Muscle of back (tissue), 3 donors: ENCODE measurements at regions not wholly inside any gene's neighbourhood (a gene's known extent, or its start where the extent isn't known, plus 50 kb on each side); places are given as distances from the start of the nearest gene placed in this dataset.
A peak's percentile ranks its signal among the peaks of the same experiment; 100 is the strongest.

Source experiments
- DNase-seq, 3 donors: peaks; one replicate each; pipeline versions ENCODE4 v3.0.0 to v3.0.0-alpha.2; 2013

- peak in 1 of 3 donors; percentile 41 for DNase-seq
Observed at GRCh38 chr18:45416168-45416567, 199.1 kb upstream of the SLC14A2 start.

DNA sequence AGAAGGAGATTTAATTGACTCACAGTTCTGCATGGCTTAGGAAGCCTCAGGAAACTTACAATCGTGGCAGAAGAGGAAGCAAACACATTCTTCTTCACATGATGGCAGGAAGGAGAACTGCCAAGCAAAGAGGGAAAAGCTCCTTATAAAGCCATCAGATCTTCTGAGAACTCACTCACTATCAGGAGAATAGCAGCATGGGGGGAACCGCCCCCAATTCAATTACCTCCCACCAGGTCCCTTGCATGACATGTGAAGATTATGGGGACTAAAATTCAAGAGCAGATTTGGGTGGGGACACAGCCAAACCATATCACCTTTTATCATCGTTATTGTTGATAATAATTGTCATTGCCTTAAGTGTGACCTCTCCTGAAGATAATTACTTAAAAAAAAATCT lies 197.9 kb upstream of the SLC14A2 start:
- no peak for DNase-seq

- no peak for DNase-seq
Observed at GRCh38 chr18:45423659-45424058, 191.6 kb upstream of the SLC14A2 start.

GRCh38 chr18:45430041-45430440 lies 185.2 kb upstream of the SLC14A2 start:
- DNase-seq, result peak in 2 of 3 donors; percentile 32 to 69

DNA sequence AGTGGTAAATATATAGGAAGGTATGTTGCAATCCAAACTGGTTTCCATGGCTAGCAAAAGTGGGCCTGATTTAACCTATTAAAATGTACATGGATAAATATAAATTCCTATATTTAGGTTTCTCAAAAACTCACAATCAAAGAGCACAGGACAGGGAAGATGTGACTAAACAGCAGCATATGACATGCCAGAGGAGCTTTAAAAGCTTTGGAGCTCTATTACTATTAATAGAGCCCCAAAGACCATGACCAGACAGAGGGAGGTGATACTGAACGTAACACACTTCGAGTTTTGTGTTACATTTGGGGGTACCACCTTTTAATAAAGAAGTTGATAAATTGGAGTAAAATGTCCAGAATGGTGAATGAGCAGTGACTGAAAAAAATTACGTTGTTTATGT lies 179.5 kb upstream of the SLC14A2 start:
- no peak for DNase-seq

DNA sequence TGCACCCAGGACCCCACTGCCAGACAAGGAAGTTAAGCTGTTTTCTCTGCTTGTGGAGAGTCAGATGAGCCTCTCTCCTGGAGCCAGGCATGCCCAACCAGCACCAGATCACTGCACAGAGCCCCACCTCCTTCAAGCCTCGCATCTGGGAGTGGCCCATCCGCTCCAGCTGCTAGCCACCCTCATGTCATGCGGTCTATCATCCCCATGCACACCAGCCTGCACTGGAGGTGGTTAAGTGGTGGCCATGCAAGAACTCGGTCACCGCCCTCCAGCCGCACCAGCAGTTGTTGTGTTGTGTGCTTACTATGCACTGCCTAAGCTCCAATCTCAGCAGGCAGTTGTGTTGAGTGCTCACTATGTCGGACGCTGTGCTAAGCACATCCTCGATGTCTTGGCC lies 177.9 kb upstream of the SLC14A2 start:
- DNase-seq, result no peak

DNA sequence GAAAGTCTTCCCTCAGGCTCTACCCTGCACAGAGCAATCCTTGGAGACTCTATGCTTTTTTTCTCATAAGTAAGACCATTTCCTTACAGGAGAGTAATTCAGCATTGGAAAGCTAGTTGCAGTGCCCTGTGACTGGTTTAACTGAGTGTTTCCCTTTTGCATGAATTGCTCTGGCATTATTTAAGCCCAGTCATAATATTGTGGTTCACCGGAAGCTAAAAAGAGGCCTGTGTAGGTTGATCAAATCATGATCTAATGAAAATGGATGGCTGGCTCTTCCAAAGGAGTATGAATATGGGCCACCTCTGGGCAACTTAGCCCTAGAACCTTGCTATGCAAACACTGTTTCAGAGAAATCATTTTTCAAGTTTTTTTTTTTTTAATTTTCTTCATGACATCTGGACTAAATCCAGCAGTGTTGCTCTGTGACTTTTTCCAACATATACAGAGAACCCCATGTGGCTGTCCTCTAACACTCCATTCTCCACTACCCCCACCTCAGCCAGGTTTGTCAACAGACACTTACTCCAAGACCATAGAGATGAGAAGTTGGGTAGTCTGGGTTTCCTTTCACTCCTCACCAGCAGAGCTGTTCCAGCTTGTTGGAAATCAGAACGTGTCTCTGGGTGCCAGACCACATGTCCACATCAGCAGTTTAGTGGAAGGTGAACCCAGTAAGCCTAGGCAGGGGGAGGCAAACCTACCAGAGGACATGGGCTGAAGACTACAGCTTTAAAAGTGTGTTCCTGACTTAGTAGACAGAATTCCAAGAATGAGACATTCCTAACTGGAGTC lies 175.2 kb upstream of the SLC14A2 start:
- DNase-seq, result no peak

DNA sequence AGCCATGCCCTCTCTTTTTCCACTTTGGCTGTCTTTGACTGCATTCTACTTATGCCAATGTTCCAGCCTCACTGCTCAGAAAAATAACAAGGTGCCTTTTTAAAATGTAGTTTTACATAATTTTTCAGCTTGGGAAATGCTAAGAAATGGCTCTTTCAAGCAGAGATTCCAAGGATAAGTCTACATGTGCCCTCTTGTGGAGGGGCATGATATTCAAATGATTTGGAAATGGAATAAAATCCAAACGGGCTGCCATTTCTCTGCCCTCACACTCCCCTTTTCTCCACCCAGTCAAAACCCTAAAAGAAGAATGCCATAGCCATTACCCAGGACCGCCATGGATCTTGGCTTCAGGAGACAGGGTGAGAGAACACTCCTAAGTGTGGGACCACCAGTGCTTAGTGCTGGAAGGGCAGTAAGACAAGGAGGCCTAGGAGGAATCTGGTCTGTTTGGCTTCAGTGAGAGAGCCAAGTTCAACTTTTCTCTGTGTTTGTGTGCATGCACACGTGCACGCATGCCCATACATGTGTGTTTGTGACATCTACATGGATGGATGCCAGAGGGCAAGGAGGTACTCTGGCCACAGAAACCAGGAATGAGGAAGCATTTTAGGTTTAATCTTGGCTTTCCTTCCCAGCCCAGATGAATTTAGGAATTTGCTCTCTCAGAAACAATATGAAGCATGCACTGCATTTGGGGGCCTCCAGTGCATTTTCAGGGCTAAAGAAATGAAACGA lies 174.0 kb upstream of the SLC14A2 start:
- DNase-seq, result no peak

DNA sequence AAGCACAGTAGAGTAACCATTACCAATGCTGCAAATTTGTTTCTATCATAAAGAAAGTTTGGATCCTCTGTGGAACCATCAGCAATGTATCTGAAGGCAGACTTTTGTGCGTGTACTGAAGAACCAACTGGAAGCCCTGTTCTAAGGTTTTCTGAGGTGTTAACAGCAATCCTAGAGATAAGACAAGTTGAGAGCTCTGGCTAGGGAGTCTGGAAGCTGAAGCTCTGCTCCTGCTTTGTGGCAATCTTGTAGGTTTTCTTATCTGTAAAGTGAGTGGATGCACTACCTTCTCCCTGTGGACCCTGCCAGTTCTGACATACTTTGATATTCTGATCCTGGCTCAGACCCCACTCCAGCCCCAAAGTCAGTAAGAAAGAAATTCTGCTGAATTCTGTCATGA lies 171.2 kb upstream of the SLC14A2 start:
- no peak for DNase-seq

- no peak for DNase-seq
Observed at GRCh38 chr18:45447355-45448265, 167.7 kb upstream of the SLC14A2 start.

- no peak for DNase-seq
Observed at GRCh38 chr18:45448871-45449270, 166.4 kb upstream of the SLC14A2 start.

DNA sequence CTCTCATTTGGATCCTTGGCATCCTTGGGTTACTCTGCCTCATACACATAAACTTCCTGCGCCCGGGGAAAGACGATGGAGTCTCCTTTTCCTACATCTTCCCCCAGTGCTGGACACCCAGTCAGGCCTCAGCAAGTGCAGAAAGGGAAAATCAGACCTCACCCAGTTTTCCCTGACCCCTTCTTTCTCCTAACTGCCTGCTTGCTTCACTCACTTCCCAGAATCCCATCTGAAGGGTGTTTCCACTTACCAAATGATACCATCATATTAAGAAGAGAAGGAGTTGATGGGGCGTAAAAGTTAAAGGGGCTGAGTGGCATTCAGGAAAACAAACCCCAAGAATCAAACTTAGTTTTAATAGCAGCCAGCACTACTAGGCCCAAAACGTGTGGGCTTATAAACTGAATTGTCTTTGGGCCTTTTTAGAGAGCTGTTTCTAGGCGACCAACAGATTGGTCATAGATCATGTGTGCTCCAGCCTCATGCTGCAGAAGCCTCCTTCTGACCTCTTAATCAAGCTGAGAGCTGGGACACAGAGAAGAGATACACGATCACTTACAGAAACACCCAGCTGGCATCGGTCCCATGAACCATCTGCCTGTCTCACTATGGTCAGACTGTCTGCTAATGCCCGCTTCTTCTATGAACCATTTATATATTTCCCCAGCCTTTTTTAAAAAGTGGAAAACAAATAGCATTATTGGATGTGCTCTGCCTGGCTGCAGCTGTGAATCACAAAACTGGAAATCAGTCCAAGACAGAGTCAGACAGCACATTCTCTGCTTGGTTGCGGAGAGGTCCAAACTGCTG lies 165.7 kb upstream of the SLC14A2 start:
- peak; percentile 72 to 91 (median 79) for DNase-seq

DNA sequence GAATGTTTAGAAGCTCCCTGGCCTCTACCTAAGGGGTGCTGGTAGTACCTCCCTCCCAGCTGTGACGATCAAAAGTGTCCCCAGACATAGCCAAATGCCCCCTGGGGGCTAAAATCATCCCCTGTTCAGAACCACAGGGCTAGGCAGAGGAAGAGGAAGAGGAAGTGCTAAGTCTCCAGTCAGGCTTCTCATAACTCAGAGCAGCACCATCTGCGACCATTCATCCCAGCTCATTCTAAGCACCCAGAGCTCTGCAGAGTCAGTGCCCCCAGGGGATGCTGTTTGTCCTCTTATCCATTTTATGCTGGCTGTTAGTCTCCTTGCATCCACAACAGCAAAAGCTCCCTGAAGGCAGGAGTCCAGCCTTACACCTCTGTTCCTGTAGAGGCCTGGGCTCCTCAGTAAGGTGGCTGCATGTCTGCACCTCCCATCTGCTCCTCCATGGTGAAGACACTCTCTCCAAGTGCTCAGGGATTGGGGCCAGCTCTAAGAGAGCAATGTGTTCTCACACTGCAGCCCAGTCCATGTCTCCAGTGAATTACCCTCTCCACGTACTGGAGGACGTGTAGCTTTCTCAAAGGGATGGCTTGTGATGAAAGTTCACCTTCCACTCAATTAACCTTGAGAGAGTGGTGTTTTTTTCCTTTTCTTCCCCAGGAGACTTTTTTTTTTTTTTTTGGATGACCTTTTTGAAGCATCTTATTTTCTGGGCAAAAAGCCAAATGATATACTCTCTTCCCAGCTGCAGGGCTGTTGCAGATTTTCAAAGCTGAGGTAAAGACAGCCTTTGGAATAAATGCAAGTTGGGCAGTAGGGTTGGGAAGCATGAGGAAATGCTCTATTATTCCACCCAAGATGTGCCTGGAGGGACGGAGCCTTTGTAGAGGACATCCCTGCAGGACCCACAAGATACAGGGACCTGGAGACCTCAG lies 158.9 kb upstream of the SLC14A2 start:
- DNase-seq, result peak in 1 of 3 donors; percentile 67

DNA sequence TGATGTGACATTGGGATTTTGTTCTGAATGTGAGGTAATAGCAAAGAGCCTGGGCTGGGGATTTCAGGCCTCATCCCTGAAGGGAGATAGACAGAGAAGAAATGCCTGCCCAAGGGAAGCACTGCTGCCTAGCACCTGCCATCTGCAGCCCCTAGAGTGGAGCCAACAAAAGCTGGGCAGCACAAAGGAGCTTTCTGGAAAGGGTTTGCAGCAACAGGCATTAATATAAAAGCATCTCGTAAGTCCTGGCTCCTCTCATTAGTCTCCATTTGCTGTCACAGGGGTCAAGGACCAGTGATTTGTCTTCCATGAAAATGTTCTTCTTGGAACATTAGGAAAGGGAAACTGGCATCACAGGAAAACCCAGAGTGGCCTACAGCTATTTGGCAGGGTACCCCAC lies 157.2 kb upstream of the SLC14A2 start:
- DNase-seq, result no peak

GRCh38 chr18:45462179-45462578 lies 153.1 kb upstream of the SLC14A2 start:
- DNase-seq, result peak in 1 of 3 donors; percentile 43

GRCh38 chr18:45463451-45463850 lies 151.8 kb upstream of the SLC14A2 start:
- DNase-seq, result no peak

DNA sequence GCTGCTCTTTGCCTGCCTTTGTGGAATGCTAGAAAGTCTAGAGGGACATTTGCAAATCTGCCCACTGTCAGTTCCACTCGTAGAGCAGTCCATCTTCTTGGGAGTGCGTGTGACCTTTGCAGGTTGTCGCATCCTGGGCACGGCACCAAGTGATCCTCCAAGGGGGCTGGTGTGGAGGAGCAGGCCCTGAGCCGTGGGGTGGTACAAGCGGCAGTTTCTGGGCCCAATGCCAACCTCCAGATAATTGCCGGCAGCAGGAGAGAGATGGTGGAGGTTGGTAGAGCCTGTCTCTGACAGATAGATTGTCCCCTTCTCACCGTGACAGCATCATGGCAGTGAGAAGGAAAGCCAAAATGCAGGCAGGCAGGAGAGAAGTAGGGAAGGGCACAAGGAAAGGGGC lies 150.7 kb upstream of the SLC14A2 start:
- DNase-seq, result no peak

GRCh38 chr18:45467293-45467692 lies 148.0 kb upstream of the SLC14A2 start:
- DNase-seq, result peak in 1 of 3 donors; percentile 44

DNA sequence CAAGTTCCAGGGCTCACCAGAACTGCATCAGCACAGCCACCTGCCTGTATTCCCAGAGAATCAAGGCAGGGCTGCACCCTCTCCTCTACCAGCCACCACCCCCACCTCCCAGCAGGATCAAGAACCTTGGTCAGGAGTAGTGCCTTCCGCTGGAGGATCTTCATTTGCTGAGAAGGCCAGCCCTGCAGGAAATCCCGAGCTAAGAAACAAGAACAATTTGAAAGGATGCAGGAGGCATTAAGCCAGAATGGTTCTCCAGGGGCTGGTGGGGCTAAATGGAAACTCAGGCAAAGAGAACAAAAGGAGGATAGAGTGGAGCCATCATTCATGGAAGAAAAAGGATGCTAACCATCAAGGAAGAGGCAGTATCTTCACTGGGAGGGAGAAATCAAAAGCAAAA lies 147.3 kb upstream of the SLC14A2 start:
- peak in 1 of 3 donors; percentile 76 for DNase-seq

DNA sequence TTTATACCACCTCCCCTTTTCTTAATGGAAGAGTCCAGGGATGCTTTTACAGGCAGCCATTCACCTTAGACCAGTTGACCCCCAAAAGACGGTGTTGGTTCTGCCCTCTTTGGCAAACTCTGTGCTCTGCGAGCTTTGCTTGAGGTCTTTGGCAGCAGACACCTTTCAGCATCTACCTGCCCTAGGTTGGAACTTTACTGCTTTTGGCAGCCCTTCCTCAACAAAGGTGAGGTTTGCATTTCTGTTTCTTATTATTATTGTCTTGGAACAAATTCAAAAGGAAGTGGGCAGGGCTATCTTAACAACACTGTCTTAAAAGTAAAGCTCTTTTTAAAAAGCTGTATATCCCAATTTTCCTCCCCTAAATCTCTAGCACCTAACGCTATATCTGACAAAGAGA lies 136.4 kb upstream of the SLC14A2 start:
- no peak for DNase-seq
